WERI-Rb-1 (cell line): ENCODE measurements at regions not wholly inside any gene's neighbourhood (a gene's known extent, or its start where the extent isn't known, plus 50 kb on each side); places are given as distances from the start of the nearest gene placed in this dataset.

ENCODE experiments used
- DNase-seq: peaks from one replicate; pipeline ENCODE4 v3.0.0-alpha.2; 2020
- H3K27ac ChIP-seq: fragments of 250-450 bp; sonication (Bioruptor Pico); 2 replicates; pipeline ENCODE4 v1.5.1; 2020; ENCODE audit warnings: mild to moderate bottlenecking, moderate library complexity
- H3K27me3 ChIP-seq: fragments of 250-450 bp; sonication (Bioruptor Pico); 2 replicates; pipeline ENCODE4 v1.5.1; 2021; ENCODE audit warnings: mild to moderate bottlenecking, low read depth, moderate library complexity; ENCODE audit not compliant: insufficient read depth, severe bottlenecking
- H3K36me3 ChIP-seq: fragments of 250-450 bp; sonication (Bioruptor Pico); 2 replicates; pipeline ENCODE4 v1.5.1; 2020; ENCODE audit warnings: mild to moderate bottlenecking, moderate library complexity
- H3K4me3 ChIP-seq: 2 replicates; pipeline ENCODE4 v1.5.1; 2011; ENCODE audit warnings: low read depth, mild to moderate bottlenecking, control low read depth, low read length
- H3K9me3 ChIP-seq: fragments of 250-450 bp; sonication (Bioruptor Pico); 2 replicates; pipeline ENCODE4 v1.5.1; 2021; ENCODE audit warnings: mild to moderate bottlenecking, moderate library complexity; ENCODE audit not compliant: severe bottlenecking
- CTCF ChIP-seq: IDR thresholded peaks from 2 replicates; pipeline ENCODE4 v1.5.1; 2011; ENCODE audit warnings: low read depth, mild to moderate bottlenecking, control low read depth, inconsistent platforms, low read length

GRCh38 chr16:48936811-48937210 lies 326.8 kb upstream of the N4BP1 start:
- no peak for TF ChIP-seq CTCF
- DNase-seq, result no peak
- H3K27me3 ChIP-seq, result no peaks in the 10 kb centered on the region
- H3K4me3 ChIP-seq, result no peak overlapping the region
- no peaks in the 10 kb centered on the region for H3K9me3 ChIP-seq
- no peak overlapping the region for H3K27ac ChIP-seq
- no peaks in the 10 kb centered on the region for H3K36me3 ChIP-seq

- no peak for DNase-seq
- no peaks in the 10 kb centered on the region for H3K9me3 ChIP-seq
- no peaks in the 10 kb centered on the region for H3K36me3 ChIP-seq
- no peak overlapping the region for H3K4me3 ChIP-seq
- no peaks in the 10 kb centered on the region for H3K27me3 ChIP-seq
- no peak overlapping the region for H3K27ac ChIP-seq
- TF ChIP-seq CTCF, result no peak
These were observed 322.4 kb upstream of the N4BP1 start for GRCh38 chr16:48932216-48932855.

- Histone ChIP-seq H3K27me3 (no peaks in the 10 kb centered on the region), H3K27ac (no peak overlapping the region), H3K4me3 (no peak overlapping the region), H3K9me3 (no peaks in the 10 kb centered on the region), H3K36me3 (no peaks in the 10 kb centered on the region)
- no peak for DNase-seq
- no peak for TF ChIP-seq CTCF
These were observed 321.1 kb upstream of the N4BP1 start for GRCh38 chr16:48930951-48931553.

- no peaks in the 10 kb centered on the region for H3K27me3 ChIP-seq
- no peak for DNase-seq
- no peaks in the 10 kb centered on the region for H3K9me3 ChIP-seq
- no peak overlapping the region for H3K4me3 ChIP-seq
- no peak overlapping the region; the same call in 1 of the 2 replicates for H3K27ac ChIP-seq
- TF ChIP-seq CTCF, result no peak
- H3K36me3 ChIP-seq, result no peaks in the 10 kb centered on the region
These were observed 309.8 kb upstream of the N4BP1 start for GRCh38 chr16:48919791-48920190.

- no peak for TF ChIP-seq CTCF
- Histone ChIP-seq H3K36me3 (no peaks in the 10 kb centered on the region), H3K27me3 (no peaks in the 10 kb centered on the region), H3K4me3 (no peak overlapping the region), H3K9me3 (no peaks in the 10 kb centered on the region), H3K27ac (no peak overlapping the region)
- no peak for DNase-seq
These were observed 308.7 kb upstream of the N4BP1 start for GRCh38 chr16:48918520-48919258.
